ENCODE measurements at regions not wholly inside any gene's neighbourhood (a gene's known extent, or its start where the extent isn't known, plus 50 kb on each side); places are given as distances from the start of the nearest gene placed in this dataset.

DNA sequence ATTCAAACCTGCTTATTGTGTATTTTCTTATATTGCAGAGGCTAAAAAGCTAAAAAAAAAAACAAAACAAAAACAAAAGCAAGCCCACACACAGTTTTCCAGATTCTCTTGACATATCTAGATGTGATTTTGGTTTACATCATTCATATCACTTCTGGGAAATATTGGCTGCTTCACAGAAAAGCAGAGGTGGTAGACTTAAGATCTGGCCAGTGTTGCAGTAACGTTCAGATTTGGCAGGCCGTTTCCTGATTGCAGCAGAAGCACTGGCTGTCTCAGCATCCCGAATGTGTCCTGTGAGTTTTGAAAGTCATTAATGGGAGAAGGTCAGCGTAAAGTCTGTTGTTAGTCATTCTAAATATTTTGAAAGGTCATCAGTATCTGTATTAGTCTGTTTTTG lies 2062.0 kb downstream of the ARAP2 start:
- BruUV-seq (replicated peaks), result no TSS peak
- Histone ChIP-seq H3K36me3 (ENCODE audit: insufficient read depth, low read length) (no peaks in the 10 kb centered on the region), H3K27ac (ENCODE audit: low read depth, low read length, poor library complexity, severe bottlenecking) (no peak overlapping the region), H4K20me1 (ENCODE audit: insufficient read depth, low read length) (no peaks in the 10 kb centered on the region), H3K4me2 (ENCODE audit: low read length) (no peak overlapping the region), H3K9me3 (ENCODE audit: low read length) (no peaks in the 10 kb centered on the region), H3K9me2 (ENCODE audit: insufficient read depth, low read length) (no peaks in the 10 kb centered on the region), H3K79me2 (ENCODE audit: insufficient read depth, low read depth, low read length) (no peaks in the 10 kb centered on the region), H3K4me1 (ENCODE audit: insufficient read depth, low read length, poor library complexity, severe bottlenecking) (no peaks in the 10 kb centered on the region), H3K4me3 (ENCODE audit: low read depth, low read length, poor library complexity, severe bottlenecking) (no peak overlapping the region), H2AFZ (ENCODE audit: low read length) (no peak overlapping the region)
- TF ChIP-seq EZH2phosphoT487 (IDR thresholded peaks at IDR 0.05; ENCODE audit: borderline replicate concordance, low read depth, low read length) (no peak), CTCF (conservative IDR thresholded peaks at IDR 0.05; ENCODE audit: low read length) (no peak)
- ChIA-PET POLR2A (no interaction called here), CTCF (ENCODE audit: unreplicated experiment) (no interaction called here)
- DNase-seq (ENCODE audit: low spot score), result no peak
- intact Hi-C loops (cut with micrococcal nuclease; ENCODE audit: unreplicated experiment), result no loop called here

GRCh38 chr4:34183926-34184325 lies 2060.4 kb downstream of the ARAP2 start:
- Histone ChIP-seq H3K9me2 (ENCODE audit: insufficient read depth, low read length) (no peaks in the 10 kb centered on the region), H2AFZ (ENCODE audit: low read length) (no peak overlapping the region), H3K4me2 (ENCODE audit: low read length) (no peak overlapping the region), H4K20me1 (ENCODE audit: insufficient read depth, low read length) (no peaks in the 10 kb centered on the region), H3K36me3 (ENCODE audit: insufficient read depth, low read length) (no peaks in the 10 kb centered on the region), H3K4me3 (ENCODE audit: low read depth, low read length, poor library complexity, severe bottlenecking) (no peak overlapping the region), H3K4me1 (ENCODE audit: insufficient read depth, low read length, poor library complexity, severe bottlenecking) (no peaks in the 10 kb centered on the region), H3K9me3 (ENCODE audit: low read length) (no peaks in the 10 kb centered on the region), H3K79me2 (ENCODE audit: insufficient read depth, low read depth, low read length) (no peaks in the 10 kb centered on the region), H3K27ac (ENCODE audit: low read depth, low read length, poor library complexity, severe bottlenecking) (no peak overlapping the region)
- TF ChIP-seq EZH2phosphoT487 (IDR thresholded peaks at IDR 0.05; ENCODE audit: borderline replicate concordance, low read depth, low read length), result no peak
- no peak for TF ChIP-seq CTCF (conservative IDR thresholded peaks at IDR 0.05; ENCODE audit: low read length)
- ChIA-PET POLR2A (no interaction called here), CTCF (ENCODE audit: unreplicated experiment) (no interaction called here)
- BruUV-seq (replicated peaks), result no TSS peak
- DNase-seq (ENCODE audit: low spot score), result no peak
- intact Hi-C loops (cut with micrococcal nuclease; ENCODE audit: unreplicated experiment), result no loop called here

GRCh38 chr4:34187056-34187455 lies 2057.3 kb downstream of the ARAP2 start:
- intact Hi-C loops (cut with micrococcal nuclease; ENCODE audit: unreplicated experiment), result no loop called here
- no TSS peak for BruUV-seq (replicated peaks)
- Histone ChIP-seq H3K4me2 (ENCODE audit: low read length) (no peak overlapping the region), H3K27ac (ENCODE audit: low read depth, low read length, poor library complexity, severe bottlenecking) (no peak overlapping the region), H3K79me2 (ENCODE audit: insufficient read depth, low read depth, low read length) (no peaks in the 10 kb centered on the region), H3K9me2 (ENCODE audit: insufficient read depth, low read length) (no peaks in the 10 kb centered on the region), H3K4me3 (ENCODE audit: low read depth, low read length, poor library complexity, severe bottlenecking) (no peak overlapping the region), H4K20me1 (ENCODE audit: insufficient read depth, low read length) (no peaks in the 10 kb centered on the region), H2AFZ (ENCODE audit: low read length) (no peak overlapping the region), H3K9me3 (ENCODE audit: low read length) (no peaks in the 10 kb centered on the region), H3K36me3 (ENCODE audit: insufficient read depth, low read length) (no peaks in the 10 kb centered on the region), H3K4me1 (ENCODE audit: insufficient read depth, low read length, poor library complexity, severe bottlenecking) (no peaks in the 10 kb centered on the region)
- CTCF ChIA-PET (ENCODE audit: unreplicated experiment), result no interaction called here
- POLR2A ChIA-PET, result no interaction called here
- no peak for TF ChIP-seq EZH2phosphoT487 (IDR thresholded peaks at IDR 0.05; ENCODE audit: borderline replicate concordance, low read depth, low read length)
- TF ChIP-seq CTCF (conservative IDR thresholded peaks at IDR 0.05; ENCODE audit: low read length), result no peak
- DNase-seq (ENCODE audit: low spot score), result no peak
